Thyroid gland (tissue), 4 donors: ENCODE measurements at regions not wholly inside any gene's neighbourhood (a gene's known extent, or its start where the extent isn't known, plus 50 kb on each side); places are given as distances from the start of the nearest gene placed in this dataset.

Experiments
- POLR2A ChIP-seq, 2 donors: fragments of 450-650 bp; IDR thresholded peaks; one replicate each; pipeline ENCODE4 v1.6.1; 2017; ENCODE audit warnings: antibody characterized with exemption in 2 of 2, mild to moderate bottlenecking in 2 of 2, moderate library complexity in 1 of 2
- TF ChIP-seq, protein P1 (sequence below), 6 experiments: fragments of 200-600 bp in 3 of 6; fragments of 450-650 bp in 3 of 6; sonication (generic) in 3 of 6; IDR thresholded peaks; one replicate each; pipeline ENCODE4 v1.5.1; 2016 to 2019; ENCODE audit warnings: antibody characterized with exemption in 6 of 6, mild to moderate bottlenecking in 2 of 6, inconsistent platforms in 1 of 6, moderate library complexity in 1 of 6

GRCh38 chr6:15852289-15852688, 189.5 kb upstream of the DTNBP1 start:
- TF ChIP-seq, protein P1, sequence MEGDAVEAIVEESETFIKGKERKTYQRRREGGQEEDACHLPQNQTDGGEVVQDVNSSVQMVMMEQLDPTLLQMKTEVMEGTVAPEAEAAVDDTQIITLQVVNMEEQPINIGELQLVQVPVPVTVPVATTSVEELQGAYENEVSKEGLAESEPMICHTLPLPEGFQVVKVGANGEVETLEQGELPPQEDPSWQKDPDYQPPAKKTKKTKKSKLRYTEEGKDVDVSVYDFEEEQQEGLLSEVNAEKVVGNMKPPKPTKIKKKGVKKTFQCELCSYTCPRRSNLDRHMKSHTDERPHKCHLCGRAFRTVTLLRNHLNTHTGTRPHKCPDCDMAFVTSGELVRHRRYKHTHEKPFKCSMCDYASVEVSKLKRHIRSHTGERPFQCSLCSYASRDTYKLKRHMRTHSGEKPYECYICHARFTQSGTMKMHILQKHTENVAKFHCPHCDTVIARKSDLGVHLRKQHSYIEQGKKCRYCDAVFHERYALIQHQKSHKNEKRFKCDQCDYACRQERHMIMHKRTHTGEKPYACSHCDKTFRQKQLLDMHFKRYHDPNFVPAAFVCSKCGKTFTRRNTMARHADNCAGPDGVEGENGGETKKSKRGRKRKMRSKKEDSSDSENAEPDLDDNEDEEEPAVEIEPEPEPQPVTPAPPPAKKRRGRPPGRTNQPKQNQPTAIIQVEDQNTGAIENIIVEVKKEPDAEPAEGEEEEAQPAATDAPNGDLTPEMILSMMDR (IDR thresholded peaks at IDR 0.05), result no peak
- TF ChIP-seq POLR2A (IDR thresholded peaks at IDR 0.05), result no peak
